NCI-H2029 (cell line): ENCODE measurements at regions not wholly inside any gene's neighbourhood (a gene's known extent, or its start where the extent isn't known, plus 50 kb on each side); places are given as distances from the start of the nearest gene placed in this dataset.
"Not testable (repeated sequence)": the region's sequence is repeated elsewhere in the genome, so short reads cannot be mapped to it uniquely, and the experiment has no call there.

ENCODE experiments used
- DNase-seq: peaks from one replicate; lab custom pipeline; 2025; lab: John Stamatoyannopoulos, UW

- no peak for DNase-seq
These were observed 150.0 kb upstream of the SYT10 start for GRCh38 chr12:33589576-33590114.

GRCh38 chr12:33593753-33594152 lies 154.1 kb upstream of the SYT10 start:
- DNase-seq: no peak

- no peak for DNase-seq
These were observed 156.4 kb upstream of the SYT10 start for GRCh38 chr12:33596061-33596460.

DNA sequence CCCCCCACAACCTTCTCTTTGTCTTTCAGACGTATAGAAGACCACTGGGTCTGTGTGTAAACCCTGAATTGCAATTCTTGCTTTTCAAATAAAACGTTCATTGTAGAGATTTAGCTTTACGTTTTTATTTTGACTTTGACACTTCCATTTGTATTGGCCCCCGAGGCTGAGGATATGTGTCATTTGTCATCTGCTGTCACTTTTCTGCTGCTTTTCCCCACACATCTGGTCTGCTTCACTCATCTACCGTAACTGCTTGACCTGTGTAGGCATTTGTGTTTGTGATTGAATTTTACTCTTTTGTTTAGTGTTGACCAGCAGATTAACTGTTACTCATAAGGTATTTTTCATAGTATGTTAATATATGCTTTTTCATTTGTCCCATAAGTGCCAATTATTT lies 157.2 kb upstream of the SYT10 start:
- no peak for DNase-seq

GRCh38 chr12:33602515-33602914 lies 162.9 kb upstream of the SYT10 start:
- no peak for DNase-seq

DNA sequence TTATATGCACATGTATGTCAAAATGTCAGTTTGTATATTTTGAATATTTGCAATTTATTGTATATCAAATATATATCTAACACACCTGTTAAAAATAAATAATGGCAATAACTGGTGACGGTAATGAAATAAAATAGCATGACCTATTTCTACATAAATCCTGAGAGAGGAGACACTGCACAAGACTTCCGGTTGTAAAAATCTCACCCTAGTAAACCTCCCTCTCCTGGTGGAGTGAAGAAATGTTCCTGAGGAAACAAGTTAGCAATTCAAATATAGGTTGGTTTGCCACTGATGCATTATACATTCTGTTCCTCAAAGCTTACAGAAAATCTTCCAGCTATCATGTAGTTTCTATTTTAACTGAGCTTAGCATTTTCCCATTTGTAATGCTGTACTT lies 166.1 kb upstream of the SYT10 start:
- no peak for DNase-seq

- no peak for DNase-seq
These were observed 170.3 kb upstream of the SYT10 start for GRCh38 chr12:33609910-33610309.

GRCh38 chr12:33614630-33615029 lies 175.0 kb upstream of the SYT10 start:
- DNase-seq: no peak

DNA sequence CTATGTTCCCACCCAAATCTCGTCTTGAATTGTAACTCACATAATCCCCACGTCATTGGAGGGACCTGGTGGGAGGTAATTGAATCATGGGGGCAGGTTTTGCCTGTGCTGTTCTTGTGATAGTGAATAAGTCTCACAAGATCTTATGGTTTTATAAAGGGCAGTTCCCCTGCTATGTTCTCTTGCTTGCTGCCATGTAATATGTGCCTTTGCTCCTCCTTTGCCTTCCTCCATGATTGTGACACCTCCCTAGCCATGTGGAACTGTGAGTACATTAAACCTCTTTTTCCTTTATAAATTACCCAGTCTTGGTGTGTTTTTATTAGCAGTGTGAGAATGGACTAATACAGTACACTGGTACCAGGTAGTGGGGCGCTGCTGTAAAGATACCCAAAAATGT lies 177.6 kb upstream of the SYT10 start:
- DNase-seq: no peak

- DNase-seq: no peak
These were observed 188.5 kb upstream of the SYT10 start for GRCh38 chr12:33628087-33628486.

GRCh38 chr12:33634544-33634943 lies 194.9 kb upstream of the SYT10 start:
- DNase-seq: no peak

- not testable (repeated sequence) for DNase-seq
These were observed 197.3 kb upstream of the SYT10 start for GRCh38 chr12:33636930-33637329.

DNA sequence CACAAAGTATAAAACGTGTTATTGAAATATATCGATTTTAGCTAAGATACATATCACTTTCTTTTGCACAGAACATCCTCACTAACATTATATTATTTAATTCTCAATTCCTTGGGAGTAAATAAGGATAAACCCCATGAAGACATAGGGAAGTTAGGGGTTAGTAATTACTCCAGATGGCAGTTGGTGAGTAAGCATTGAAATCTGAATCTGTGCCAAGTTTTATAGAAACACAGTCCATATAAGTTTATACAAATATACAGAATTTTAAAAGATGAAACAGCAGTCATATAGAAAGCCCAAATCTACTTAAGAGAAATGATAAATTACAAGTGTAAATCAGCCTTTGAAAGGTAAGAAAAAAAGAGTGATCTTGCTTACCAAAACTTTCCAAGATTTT lies 200.4 kb upstream of the SYT10 start:
- no peak for DNase-seq

DNA sequence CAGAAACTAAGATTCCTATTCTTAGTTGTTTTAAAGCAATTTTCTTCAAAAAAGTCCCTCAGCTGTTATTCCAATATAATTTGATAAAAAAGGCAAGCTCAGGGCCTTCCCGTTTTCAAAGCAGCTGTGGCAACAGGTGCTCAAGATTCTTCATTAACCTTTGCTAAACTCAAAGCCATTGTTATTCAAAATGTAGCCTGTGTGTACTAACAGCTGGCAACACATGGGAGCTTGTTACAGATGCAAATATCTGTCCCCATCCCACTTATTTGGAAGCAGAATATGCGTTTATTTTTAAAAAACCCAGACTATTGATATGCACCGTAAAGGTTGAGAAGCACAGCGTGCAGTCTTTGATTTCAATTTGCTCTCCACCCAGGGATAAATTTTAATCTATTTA lies 210.4 kb upstream of the SYT10 start:
- no peak for DNase-seq

DNA sequence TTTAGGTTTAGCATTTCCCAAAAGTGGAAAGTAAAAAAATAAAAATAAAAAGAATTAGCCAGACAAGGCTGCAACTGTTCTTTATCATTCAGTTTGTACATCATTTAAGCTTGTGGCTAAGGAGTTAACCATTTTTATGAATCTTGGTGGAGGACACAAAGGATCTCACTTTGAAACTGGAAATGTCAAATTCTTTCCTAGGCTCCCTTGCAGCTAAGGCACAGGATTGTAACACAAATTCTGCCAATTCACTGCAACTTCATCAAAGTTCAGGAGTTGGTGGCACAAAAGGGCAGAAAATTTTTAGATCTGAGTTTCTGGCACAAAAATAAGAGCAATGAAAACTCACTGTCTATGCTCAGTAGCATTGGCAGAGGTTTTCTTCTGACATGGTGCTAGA lies 211.2 kb upstream of the SYT10 start:
- no peak for DNase-seq

DNA sequence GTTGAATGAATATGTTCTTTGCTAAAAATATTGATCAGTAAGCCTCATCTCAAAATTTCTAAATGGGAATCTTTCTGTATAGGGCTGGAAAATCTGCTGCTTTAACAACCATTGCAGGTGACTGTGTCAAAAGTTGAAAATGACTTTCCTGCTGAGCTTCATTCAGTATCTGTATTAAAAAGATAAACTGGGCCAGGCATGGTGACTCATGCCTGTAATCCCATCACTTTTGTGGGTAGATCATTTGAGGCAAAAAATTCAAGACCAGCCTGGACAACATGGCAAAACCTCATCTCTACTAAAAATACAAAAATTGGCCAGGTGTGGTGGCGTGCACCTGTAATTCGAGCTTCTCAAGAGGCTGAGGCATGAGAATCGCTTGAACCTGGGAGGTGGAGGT lies 213.7 kb upstream of the SYT10 start:
- DNase-seq: no peak

GRCh38 chr12:33654313-33654712 lies 214.7 kb upstream of the SYT10 start:
- no peak for DNase-seq

DNA sequence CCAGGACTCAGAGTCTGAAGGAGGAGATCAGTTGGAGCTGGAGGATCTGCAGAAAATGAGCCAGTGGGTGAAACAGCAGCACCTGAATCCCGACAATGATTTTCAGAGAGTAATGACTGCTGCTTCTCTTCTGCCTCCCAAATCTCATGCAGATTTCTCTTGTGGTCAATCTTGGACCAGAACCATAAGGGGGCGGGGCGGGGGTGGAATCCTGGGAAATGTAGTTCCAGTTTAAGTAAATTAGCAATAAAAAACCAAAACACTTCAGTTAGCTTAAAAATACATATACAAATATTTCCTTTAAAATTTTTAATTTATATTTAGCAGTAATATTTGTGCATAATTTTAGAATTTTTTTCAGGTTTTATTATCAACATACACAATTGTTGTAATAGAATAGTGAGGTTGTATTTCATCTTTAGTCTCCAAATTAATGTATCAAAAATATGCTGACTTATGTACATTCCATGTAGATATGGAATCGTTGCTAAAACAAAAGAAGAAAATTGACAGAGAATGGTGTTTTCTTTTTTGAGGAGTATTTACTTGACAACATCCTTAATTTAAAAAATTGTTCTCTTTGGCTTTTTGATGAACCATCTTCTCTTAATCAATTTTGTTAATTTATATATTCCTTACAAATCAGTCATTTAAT lies 223.5 kb upstream of the SYT10 start:
- DNase-seq: no peak

GRCh38 chr12:33669349-33669748 lies 229.7 kb upstream of the SYT10 start:
- DNase-seq: no peak

DNA sequence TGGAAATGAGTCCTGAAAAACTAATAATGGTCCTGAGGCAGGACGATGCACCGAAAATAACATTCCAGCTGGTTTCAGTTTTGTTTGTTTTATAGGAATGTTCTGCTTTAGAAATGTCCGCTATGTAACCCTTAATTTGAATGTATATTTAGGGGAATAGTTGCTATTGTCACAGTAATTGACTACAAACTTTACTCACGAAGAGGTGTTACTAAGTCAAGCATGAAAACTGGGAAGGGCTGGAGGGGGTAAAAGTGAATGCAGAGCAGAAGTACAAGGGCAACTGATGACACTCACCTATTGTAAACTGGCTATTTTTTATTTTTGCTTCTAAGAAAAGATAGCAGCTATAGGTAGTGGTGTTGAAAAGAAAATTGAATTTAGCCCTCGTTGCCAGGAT lies 230.7 kb upstream of the SYT10 start:
- DNase-seq: no peak

- no peak for DNase-seq
These were observed 232.1 kb upstream of the SYT10 start for GRCh38 chr12:33671676-33672075.

- no peak for DNase-seq
These were observed 233.4 kb upstream of the SYT10 start for GRCh38 chr12:33672836-33673577.

DNA sequence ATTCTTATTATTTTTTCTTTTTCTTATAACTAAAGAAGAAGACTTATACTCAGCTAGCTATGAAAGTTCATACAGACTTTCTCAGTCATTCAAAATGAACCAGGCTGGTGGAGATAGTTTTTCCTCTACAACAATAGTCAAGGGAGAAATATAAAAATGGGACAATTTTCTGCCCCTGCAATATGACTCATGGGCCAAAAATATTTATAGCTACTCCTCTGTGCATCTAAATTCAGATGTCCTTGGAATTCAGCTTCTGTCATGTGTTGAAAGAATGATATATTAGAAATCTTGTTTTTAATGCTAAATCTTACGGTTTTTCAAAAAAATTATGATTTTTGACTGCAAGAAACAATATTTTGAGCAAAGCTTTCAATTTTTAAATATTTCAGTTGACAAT lies 237.2 kb upstream of the SYT10 start:
- DNase-seq: no peak
